ENCODE measurements at regions not wholly inside any gene's neighbourhood (a gene's known extent, or its start where the extent isn't known, plus 50 kb on each side); places are given as distances from the start of the nearest gene placed in this dataset.

GRCh38 chr1:175845985-175846384 lies 102.6 kb upstream of the TNR start:
- peaks cover 17% of the 10 kb centered on the region for H3K27me3 Mint-ChIP-seq (ENCODE audit: low read depth, unreplicated experiment)
- Histone ChIP-seq H3K4me1 (ENCODE audit: insufficient read depth, low read length) (no peaks in the 10 kb centered on the region), H3K4me2 (ENCODE audit: low read length) (no peak overlapping the region), H3K27ac (ENCODE audit: low read depth, low read length) (no peak overlapping the region), H3K9me3 (ENCODE audit: insufficient read depth, low read depth, low read length) (no peaks in the 10 kb centered on the region), H3K27me3 (ENCODE audit: insufficient read depth, low read length) (no peaks in the 10 kb centered on the region), H3K36me3 (ENCODE audit: insufficient read depth, low read length) (no peaks in the 10 kb centered on the region), H3K79me2 (ENCODE audit: insufficient read depth, low read length) (no peaks in the 10 kb centered on the region), H4K20me1 (ENCODE audit: insufficient read depth, low read length) (no peaks in the 10 kb centered on the region), H3K9ac (ENCODE audit: low read length) (no peak overlapping the region), H2AFZ (ENCODE audit: low read depth, low read length) (no peak overlapping the region), H3K4me3 (ENCODE audit: insufficient read depth, low read depth, low read length) (no peak overlapping the region)
- H3K36me3 Mint-ChIP-seq (ENCODE audit: low read depth, unreplicated experiment): no peaks in the 10 kb centered on the region
- FAIRE-seq (no peak), DNase-seq (ENCODE audit: low read depth) (no peak)
- peaks cover 2% of the 10 kb centered on the region for H3K9me3 Mint-ChIP-seq (ENCODE audit: unreplicated experiment)
- no peak for TF ChIP-seq EZH2 (IDR thresholded peaks at IDR 0.05; ENCODE audit: insufficient read depth, low read length)
- TF ChIP-seq, protein P1, sequence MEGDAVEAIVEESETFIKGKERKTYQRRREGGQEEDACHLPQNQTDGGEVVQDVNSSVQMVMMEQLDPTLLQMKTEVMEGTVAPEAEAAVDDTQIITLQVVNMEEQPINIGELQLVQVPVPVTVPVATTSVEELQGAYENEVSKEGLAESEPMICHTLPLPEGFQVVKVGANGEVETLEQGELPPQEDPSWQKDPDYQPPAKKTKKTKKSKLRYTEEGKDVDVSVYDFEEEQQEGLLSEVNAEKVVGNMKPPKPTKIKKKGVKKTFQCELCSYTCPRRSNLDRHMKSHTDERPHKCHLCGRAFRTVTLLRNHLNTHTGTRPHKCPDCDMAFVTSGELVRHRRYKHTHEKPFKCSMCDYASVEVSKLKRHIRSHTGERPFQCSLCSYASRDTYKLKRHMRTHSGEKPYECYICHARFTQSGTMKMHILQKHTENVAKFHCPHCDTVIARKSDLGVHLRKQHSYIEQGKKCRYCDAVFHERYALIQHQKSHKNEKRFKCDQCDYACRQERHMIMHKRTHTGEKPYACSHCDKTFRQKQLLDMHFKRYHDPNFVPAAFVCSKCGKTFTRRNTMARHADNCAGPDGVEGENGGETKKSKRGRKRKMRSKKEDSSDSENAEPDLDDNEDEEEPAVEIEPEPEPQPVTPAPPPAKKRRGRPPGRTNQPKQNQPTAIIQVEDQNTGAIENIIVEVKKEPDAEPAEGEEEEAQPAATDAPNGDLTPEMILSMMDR (IDR thresholded peaks at IDR 0.05; ENCODE audit: insufficient read depth, low read depth, low read length): no peak
- H3K4me3 Mint-ChIP-seq (ENCODE audit: unreplicated experiment): no peak overlapping the region
- H3K4me1 Mint-ChIP-seq (ENCODE audit: low read depth, unreplicated experiment): no peaks in the 10 kb centered on the region
- H3K27ac Mint-ChIP-seq (ENCODE audit: unreplicated experiment): no peak overlapping the region

GRCh38 chr1:175845338-175845737 lies 101.9 kb upstream of the TNR start:
- peaks cover 2% of the 10 kb centered on the region for H3K9me3 Mint-ChIP-seq (ENCODE audit: unreplicated experiment)
- no peak overlapping the region for H3K4me3 ChIP-seq (ENCODE audit: insufficient read depth, low read depth, low read length)
- DNase-seq (ENCODE audit: low read depth) (no peak), FAIRE-seq (no peak)
- H3K9ac ChIP-seq (ENCODE audit: low read length): no peak overlapping the region
- no peaks in the 10 kb centered on the region for H3K36me3 Mint-ChIP-seq (ENCODE audit: low read depth, unreplicated experiment)
- no peak overlapping the region for H3K4me3 Mint-ChIP-seq (ENCODE audit: unreplicated experiment)
- no peaks in the 10 kb centered on the region for H3K79me2 ChIP-seq (ENCODE audit: insufficient read depth, low read length)
- no peak overlapping the region for H3K4me2 ChIP-seq (ENCODE audit: low read length)
- no peaks in the 10 kb centered on the region for H3K9me3 ChIP-seq (ENCODE audit: insufficient read depth, low read depth, low read length)
- peaks cover 19% of the 10 kb centered on the region for H3K27me3 Mint-ChIP-seq (ENCODE audit: low read depth, unreplicated experiment)
- H3K27ac ChIP-seq (ENCODE audit: low read depth, low read length): no peak overlapping the region
- H3K4me1 Mint-ChIP-seq (ENCODE audit: low read depth, unreplicated experiment): no peaks in the 10 kb centered on the region
- no peaks in the 10 kb centered on the region for H3K36me3 ChIP-seq (ENCODE audit: insufficient read depth, low read length)
- no peak overlapping the region for H3K27ac Mint-ChIP-seq (ENCODE audit: unreplicated experiment)
- no peaks in the 10 kb centered on the region for H4K20me1 ChIP-seq (ENCODE audit: insufficient read depth, low read length)
- TF ChIP-seq, protein P1 (IDR thresholded peaks at IDR 0.05; ENCODE audit: insufficient read depth, low read depth, low read length): no peak
- no peak for TF ChIP-seq EZH2 (IDR thresholded peaks at IDR 0.05; ENCODE audit: insufficient read depth, low read length)
- no peaks in the 10 kb centered on the region for H3K4me1 ChIP-seq (ENCODE audit: insufficient read depth, low read length)
- no peak overlapping the region for H2AFZ ChIP-seq (ENCODE audit: low read depth, low read length)
- no peaks in the 10 kb centered on the region for H3K27me3 ChIP-seq (ENCODE audit: insufficient read depth, low read length)

- H3K36me3 ChIP-seq (ENCODE audit: insufficient read depth, low read length): no peaks in the 10 kb centered on the region
- Mint-ChIP-seq H3K4me3 (ENCODE audit: unreplicated experiment) (no peak overlapping the region), H3K9me3 (ENCODE audit: unreplicated experiment) (peaks cover 2% of the 10 kb centered on the region), H3K27ac (ENCODE audit: unreplicated experiment) (no peak overlapping the region), H3K36me3 (ENCODE audit: low read depth, unreplicated experiment) (no peaks in the 10 kb centered on the region), H3K27me3 (ENCODE audit: low read depth, unreplicated experiment) (peaks cover 19% of the 10 kb centered on the region), H3K4me1 (ENCODE audit: low read depth, unreplicated experiment) (peaks cover under 1% of the 10 kb centered on the region)
- H3K4me1 ChIP-seq (ENCODE audit: insufficient read depth, low read length): no peaks in the 10 kb centered on the region
- no peak for TF ChIP-seq EZH2 (IDR thresholded peaks at IDR 0.05; ENCODE audit: insufficient read depth, low read length)
- H2AFZ ChIP-seq (ENCODE audit: low read depth, low read length): no peak overlapping the region
- H4K20me1 ChIP-seq (ENCODE audit: insufficient read depth, low read length): no peaks in the 10 kb centered on the region
- no peak overlapping the region for H3K9ac ChIP-seq (ENCODE audit: low read length)
- no peak overlapping the region for H3K4me3 ChIP-seq (ENCODE audit: insufficient read depth, low read depth, low read length)
- no peak overlapping the region for H3K27ac ChIP-seq (ENCODE audit: low read depth, low read length)
- no peaks in the 10 kb centered on the region for H3K79me2 ChIP-seq (ENCODE audit: insufficient read depth, low read length)
- H3K27me3 ChIP-seq (ENCODE audit: insufficient read depth, low read length): no peaks in the 10 kb centered on the region
- no peak for DNase-seq (ENCODE audit: low read depth)
- H3K4me2 ChIP-seq (ENCODE audit: low read length): no peak overlapping the region
- H3K9me3 ChIP-seq (ENCODE audit: insufficient read depth, low read depth, low read length): no peaks in the 10 kb centered on the region
- FAIRE-seq: no peak
Measured at GRCh38 chr1:175844877-175845276, 101.5 kb upstream of the TNR start.
